ENCODE measurements at regions not wholly inside any gene's neighbourhood (a gene's known extent, or its start where the extent isn't known, plus 50 kb on each side); places are given as distances from the start of the nearest gene placed in this dataset.

DNA sequence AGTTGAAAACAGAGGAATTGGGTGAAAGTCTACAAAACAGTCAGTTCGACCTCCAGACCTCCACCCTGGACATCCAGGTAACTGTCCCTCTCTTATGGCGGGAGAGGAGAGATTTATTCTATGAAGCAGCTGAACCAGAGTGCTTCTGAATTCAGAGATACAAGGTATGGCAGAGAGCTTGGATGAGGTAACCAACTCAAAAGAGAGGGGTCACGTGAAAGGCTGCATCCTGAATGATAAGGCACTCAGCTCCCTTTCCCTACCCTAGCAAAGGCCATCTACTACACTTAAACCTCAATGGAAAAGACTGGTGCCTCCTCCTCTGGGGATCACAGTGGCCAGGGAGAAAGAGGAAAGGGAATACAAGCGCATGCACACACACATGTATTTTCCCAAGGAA lies 88.4 kb upstream of the KCNA3 start:
- DNase-seq: no peak

DNA sequence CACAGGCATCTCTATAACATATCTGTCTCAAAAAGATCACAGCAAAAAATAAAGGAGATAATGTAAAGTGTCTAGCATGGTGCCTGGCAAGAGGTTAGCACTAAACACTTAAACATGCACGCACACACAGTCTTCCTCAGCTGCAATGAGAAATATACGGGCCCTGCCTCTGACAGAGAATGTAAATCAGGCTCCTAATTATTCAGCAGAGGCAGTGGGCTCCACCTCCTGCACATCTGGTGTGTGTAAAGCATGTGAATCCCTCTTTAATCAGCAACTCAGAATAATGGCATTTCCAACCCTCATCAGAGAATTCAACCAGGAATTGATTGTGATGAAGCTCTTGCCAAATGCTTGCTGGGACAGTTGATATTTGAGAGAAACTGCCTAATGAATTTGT lies 85.6 kb upstream of the KCNA3 start:
- DNase-seq: no peak

DNA sequence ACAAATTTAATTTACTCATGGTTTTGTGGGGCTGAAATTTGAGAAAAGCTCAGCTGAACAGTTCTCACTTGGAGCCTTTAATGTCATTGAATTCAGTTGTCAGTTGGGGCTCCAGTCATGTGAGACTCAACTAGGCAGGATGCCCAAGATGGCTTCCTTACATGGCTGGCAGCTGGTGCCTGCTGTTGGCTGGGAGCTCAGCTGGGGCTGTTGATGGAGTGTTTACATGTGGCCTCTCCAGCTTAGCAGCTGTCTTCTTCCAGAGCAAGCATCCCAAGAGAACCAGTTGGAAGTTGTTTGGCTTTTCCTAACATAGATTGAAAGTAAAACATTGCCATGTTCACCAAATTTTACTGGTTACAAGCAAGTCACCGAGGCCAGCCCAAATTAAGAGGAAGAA lies 81.8 kb upstream of the KCNA3 start:
- DNase-seq: no peak

DNA sequence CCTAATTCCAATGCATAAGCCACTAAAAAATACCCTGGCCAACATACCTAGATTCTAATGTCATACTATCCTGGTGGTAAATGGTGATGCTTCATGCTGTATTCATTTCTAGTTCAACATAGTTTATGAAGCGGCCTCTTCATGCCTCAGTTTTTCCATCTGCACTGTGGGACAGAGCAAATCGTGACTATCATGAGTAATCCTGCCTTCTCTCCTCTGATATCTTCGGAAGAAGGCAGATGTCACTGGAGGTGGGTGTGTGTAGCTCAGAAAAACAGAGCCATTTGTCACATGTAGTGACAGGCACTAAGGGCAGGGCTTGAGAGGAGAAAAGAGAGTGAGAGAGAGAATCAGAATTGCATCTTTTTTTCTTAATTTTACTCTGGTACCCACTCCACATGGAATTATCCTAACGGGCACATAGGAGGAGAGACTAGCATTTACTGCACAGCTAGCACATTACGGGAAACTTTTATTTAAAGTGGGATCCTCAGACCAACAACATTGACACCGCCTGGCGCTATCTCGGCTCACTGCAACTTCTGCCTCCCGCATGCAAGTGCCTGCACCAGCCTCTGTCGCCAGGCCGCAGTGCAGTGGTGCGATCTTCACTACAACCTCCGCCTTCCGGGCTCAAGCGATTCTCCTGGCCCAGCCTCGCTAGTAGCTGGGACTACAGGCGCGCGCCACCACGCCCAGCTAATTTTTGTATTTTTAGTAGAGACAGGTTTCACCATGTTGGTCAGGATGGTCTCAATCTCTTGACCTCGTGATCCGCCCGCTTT lies 78.4 kb upstream of the KCNA3 start:
- DNase-seq: peak in 1 of 2 donors; percentile 3

DNA sequence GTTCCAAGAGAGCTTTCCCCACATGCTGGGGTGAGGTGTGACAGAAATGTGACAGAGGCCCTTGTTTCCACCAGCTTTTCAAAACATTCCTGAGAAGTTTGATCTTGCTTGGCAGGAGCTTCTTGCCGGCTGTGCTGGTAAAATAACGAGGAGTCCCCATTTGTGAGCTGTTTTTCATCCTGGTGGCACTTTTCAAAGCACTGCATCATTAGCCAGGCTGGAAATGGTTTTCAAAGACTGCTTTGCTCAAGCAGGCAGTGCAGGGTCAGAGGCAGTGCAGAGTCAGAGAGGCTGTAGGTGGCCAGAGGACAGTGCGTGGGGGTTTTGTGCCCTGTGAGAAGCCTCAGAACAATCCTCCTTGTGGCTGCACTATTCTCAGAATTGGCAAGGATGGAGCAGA lies 75.8 kb upstream of the KCNA3 start:
- DNase-seq: no peak

DNA sequence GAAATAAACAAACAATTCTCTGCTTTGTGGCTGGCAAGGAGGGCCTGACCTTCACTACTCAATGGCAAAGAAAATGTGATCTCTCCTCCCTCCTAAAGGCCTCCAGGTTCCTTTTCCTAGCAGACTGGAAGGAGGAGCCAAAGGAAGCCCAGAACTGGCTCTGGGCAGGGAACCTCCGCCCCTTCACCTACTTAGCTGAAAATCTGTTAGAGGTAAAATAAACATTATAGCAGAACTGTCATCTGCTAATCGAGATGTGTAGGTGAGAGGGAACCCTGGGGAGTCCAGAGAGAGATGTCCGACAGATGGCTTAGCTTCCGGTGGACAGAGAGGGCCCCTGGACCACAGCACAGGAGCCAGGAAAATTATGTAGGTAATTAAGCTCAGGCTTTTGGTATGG lies 75.2 kb upstream of the KCNA3 start:
- DNase-seq: no peak

DNA sequence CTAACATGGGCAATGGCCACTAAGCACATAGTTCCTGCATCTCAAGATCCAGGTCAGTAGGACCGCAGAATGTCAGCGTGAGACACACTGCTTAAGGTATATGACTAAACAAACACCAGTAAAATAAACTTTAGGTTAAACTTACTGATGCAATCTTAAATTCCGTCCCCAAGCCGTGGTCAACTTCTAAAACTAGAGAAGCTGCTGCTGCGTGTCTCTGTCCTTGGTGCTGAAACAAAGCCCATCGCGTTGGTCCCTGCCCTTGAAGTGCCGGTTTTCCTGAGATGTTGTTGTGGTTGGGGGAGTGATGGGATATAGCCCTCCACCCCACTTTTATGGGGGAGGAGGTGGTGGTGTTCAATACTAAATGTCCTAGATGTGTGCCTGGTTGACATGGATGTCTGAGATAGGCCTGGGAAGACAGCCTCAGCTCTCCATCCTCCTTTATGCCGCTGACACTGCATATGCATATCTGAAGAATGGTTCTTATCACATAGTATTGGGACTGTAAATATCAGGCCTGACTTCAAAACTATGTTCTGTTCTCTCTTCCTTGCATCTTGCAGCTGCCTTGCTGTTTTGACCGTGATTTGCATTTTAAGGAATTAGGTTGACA lies 72.0 kb upstream of the KCNA3 start:
- DNase-seq: peak; percentile 40 to 51

DNA sequence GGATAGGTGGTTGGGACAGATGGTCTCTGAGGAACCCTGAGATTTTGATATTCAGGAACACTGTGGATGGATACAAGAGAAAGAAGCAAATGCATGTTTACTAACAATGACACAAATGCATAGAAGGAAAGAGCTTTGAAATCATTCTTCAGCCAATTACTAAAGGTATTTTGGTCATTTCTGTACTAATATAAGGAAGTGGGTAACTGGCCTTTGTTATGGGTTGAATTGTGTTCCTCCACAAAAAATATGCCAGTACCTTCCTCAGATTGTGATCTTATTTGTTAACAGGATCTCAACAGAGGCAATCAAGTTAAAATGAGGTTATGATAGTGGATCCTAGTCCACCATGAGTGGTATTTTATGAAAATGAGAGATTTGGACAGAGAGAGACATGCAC lies 68.7 kb upstream of the KCNA3 start:
- DNase-seq: no peak

DNA sequence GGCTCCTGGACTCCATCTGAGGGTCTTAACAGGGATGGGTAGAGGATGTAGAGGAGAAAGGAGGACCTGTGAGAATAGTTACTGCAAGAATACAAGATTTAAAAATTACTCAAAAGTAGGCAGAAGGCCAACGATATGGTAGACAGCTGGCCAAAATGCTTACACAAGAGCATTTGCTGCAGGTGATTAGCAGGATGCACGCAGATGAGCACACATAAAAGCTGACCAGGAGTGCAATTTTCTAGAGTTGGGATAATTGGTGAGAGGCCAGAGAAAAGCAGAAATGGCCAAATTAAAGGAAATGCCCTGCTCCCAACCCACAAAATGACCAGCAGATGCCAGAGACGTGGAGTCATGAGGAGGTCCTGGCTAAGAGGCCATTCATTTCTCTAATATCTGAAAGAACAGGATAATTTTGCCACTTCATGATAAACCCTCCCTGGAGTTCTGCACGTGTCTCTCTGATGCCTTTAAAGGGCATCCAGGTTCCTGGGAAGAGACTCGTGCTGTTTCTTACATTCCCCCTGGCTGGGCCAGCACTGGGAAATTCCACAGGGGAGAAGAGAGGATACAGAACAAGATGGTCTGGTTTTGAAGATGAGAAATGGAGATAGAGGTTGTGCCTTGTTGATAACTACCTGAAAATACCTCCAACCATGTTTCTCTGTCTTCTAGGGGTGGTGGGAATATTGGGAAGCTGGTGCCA lies 62.3 kb upstream of the KCNA3 start:
- no peak for DNase-seq

DNA sequence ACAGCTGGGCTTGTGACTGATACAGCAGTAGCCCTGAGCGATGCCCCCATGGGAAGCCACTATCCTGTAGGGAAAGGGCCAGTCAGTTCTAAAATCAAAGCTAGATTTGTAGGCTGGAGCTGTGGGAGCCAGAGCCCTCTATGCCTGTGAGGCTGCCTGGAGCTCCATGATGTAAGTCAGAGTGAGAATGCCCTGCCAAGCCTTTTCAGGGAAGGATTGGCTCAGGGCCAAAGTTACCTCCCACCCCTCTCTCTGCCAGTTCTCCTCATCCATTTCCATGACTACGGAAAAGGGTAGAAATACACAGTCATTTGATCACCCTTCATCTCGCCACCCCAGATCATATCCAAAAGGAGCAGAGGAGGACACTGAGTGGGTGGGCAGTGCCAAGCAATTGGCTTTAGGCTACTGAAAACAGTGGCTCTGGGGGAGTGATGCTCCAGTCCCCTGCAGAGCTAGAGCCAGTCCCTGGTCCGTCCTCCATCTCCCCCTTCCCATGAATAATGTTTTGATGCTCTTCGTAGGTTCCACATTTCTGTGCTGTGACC lies 59.5 kb upstream of the KCNA3 start:
- no peak for DNase-seq

DNA sequence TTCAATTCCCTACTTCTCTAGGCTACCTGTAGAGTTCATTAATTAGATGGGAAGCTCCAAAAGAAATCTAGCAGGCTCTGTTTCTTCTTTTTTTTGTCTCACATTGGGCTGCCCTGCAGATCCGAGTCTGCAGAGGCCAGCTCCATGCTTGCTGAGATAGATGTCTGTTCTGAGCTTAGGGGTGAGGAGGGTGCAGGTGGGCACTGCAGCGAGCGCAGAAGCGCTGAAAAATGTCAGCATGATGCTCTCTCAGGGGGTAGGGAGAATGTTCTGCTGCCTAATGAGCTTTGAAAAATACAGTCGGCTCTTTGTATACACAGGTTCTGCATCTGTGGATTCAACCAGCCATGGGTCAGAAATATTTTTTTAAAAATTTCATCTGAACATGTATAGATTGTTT lies 56.8 kb upstream of the KCNA3 start:
- DNase-seq: no peak

DNA sequence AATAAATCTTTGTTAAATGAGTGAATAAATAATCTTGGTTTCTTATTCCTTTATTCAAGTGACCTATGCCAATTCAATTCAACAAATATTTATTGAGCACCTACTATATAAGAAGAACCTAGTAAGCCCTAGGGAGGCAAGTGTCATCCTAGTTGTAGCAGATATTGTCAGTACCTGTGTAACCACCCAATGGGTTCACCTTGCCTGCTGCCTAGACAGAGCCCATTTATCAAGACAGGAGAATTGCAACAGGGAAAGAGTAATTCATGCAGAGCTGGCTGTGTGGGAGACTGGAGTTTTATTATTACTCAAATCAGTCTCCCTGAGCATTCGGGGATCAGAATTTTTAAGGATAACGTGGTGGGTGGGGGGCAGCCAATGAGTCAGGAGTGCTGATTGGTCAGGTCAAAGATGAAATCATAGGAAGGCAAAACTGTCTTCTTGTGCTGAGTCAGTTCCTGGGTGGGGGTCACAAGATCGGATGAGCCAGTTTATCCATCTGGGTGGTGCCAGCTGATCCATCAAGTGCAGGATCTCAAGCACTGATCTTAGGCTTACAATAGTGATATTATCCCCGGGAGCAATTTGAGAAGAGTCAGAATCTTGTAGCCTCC lies 53.8 kb upstream of the KCNA3 start:
- DNase-seq: no peak

DNA sequence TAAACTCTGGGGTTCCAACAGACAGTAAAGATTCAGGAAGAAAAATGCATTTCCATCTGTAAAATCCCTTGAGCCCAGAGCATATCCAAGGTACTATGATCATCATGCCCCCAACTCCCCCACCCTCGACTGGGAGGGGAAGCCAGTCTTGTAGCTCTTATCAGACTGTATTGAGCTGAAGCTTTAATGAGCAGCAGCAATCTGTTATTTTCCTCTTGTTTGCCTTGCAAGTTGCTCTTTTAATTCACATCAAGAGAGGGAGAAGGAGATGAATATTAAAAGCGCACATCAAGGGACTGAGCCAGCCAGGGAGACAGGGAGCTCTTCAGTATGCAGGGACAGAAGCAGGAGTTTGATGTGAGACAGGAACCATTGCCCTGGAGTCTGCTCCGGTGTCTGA lies 52.5 kb upstream of the KCNA3 start:
- no peak for DNase-seq

DNA sequence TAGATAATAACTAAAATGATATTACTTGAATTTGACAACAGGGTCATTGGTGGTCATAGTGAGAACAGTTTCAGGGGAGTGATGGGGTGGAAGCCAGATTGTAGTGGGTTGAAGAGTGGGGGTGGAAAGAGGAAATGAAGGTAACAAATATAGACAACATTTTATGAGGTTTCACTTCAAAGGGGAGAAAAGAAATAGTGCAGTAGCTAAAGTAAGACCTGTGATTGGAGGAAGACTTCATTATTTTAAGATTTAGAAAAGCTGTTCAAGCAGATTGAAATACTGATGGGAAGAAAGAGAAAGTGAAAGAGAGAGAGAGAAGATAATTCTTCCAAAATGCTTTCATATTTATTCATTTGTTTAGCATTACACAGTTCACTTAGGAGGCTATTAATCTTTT lies 52.0 kb upstream of the KCNA3 start:
- DNase-seq: no peak
